Hindlimb muscle (tissue), 1 donor: ENCODE measurements at regions not wholly inside any gene's neighbourhood (a gene's known extent, or its start where the extent isn't known, plus 50 kb on each side); places are given as distances from the start of the nearest gene placed in this dataset.

Experiments used
- DNase-seq: peaks from one replicate; pipeline ENCODE4 v3.0.0-alpha.2; 2013

DNA sequence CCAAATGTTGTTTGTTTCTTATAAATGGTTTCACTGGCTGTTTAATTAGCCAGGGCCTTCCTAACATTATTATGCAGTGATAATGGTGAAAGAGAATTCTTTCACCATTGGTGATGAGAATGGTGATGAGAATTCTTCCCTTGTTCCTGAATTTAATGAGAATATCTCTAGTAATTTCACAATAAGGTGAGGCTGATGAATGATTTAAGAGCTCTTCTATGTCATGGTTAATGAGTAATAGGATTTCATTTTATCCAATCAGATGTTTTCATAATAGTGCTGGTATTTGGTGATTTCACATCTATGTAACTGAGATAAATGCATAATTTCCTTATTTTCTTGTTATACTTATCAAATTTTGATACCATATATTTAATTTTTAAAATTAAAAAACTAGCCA lies 535.7 kb upstream of the ZEB2 start:
- DNase-seq: no peak

DNA sequence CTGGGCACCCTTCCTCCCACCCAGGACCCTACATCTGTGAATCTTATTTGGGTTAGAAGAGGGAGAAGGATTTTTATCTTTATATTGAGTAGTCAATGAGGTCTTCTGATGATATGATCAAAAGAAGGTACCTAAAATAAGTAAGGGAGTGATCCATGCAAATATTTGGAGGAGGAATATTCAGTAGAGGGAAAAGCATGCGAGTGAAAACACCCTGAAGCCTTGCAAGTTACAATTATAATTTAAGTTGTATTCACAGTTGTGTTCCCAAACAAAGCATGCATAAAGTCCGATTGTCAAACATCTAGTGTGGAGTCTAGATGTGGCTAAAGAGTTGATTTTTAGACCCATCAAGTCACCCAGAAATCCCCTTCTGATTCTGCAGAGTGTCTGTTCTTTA lies 530.2 kb upstream of the ZEB2 start:
- DNase-seq: no peak

DNA sequence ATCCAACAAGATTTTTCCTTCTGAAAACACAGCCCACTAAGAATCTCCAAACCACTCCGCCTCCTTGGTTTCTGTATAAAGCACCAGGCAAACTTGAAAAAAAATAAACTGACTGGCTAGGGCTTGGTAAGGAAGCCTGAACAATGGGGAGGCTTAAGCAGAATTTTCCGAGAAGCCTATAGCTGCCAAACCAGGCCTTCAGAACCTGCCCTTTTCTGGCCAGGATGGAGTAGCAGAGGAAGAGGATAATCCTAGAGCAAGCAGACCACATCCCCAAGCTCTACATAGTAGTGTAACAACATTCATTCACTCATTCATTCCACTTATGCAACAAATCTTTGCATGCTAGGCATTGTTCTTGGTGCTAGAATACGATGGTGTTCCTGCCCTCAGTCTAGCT lies 529.6 kb upstream of the ZEB2 start:
- DNase-seq: no peak

DNA sequence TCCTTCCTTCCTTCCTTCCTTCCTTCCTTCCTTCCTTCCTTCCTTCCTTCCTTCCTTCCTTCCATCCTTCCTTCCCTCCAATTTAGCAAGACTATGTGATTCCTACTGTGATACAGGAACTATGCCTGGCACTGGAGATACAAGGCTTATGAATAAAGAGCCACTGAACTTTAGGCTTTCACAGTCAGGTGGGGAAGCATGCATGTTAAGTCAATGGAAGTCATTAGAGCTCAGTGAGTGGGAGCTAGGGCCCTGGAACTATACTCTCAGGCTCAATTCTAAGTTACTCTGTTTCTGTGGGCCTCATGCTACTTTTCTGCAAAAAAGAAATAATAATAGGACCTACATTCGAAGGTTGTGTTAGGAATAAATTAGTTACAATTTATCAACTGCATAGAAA lies 527.6 kb upstream of the ZEB2 start:
- DNase-seq: no peak

DNA sequence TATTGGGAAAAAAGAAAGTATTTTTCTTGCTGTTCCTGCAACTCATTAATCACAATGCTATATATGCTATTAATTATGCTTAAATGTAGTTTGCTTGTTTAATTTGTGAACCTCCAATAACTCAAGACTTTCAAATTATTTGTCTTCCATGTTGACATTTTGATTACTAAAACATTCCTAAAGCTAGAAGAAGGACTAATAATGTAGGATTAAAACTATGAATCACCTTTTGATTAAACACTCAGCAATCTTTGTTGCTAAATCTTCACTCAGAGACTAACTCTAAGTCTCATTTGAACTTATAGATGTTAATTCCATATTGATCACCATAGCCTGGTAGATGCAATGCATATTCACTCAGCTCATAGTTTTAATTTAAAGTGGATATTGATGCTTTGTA lies 524.6 kb upstream of the ZEB2 start:
- DNase-seq: no peak

DNA sequence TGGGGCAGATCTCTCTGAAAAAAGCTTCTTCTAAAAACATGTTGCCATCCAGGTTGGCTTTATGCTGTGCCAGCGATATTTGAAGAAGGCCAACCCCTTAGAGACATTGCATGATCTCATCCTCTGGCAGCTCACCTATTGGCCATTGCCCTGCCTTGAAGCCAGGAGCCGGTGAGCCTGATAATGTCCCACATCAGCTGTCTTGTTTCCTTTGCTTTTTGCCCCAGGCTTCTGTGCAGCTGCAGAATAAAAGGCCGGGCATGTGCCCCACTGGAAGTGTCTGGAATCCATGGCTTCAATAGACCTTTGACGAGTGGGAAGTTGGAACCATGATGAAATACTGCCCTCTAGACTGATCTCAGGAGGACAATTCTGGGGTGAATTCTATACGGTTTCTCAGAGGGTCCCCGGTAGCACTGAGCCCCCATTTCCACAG lies 523.5 kb upstream of the ZEB2 start:
- no peak for DNase-seq

DNA sequence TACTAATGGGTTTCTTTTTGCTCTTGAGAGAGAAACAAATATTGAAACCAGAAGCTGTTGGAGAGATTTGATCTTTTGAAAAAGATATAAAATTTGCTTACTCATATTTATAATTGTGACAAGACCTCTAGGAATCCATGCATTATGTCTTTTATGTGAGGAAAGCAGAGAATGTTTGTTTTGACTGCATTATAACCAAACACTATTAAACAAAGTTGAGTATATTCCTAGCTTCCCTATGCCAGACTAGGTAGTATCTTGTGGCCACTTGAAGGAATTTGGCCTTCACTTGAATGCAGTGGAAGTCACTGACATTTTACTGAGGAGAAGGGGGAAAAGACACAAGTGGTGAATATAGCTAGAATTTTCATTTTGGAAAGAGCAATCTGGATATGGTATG lies 521.8 kb upstream of the ZEB2 start:
- no peak for DNase-seq

DNA sequence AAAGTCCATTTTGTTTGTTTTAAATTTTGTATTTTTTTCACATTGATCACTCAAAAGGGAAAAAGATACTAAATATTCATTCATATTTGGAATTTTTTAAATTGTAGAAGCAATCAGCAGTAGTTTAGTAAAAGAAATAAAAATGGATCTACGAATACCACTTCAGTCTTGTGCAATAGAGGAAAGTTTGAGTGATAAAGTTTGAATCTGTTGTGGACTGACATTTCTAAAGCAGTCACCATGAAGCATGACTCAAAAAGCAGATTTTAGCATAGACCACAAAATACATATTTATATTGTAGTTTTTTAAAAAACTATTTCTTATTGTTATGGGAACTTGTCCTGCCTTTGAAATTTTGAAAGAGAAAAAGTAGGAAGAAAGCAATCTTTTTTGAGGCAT lies 520.5 kb upstream of the ZEB2 start:
- DNase-seq: no peak

DNA sequence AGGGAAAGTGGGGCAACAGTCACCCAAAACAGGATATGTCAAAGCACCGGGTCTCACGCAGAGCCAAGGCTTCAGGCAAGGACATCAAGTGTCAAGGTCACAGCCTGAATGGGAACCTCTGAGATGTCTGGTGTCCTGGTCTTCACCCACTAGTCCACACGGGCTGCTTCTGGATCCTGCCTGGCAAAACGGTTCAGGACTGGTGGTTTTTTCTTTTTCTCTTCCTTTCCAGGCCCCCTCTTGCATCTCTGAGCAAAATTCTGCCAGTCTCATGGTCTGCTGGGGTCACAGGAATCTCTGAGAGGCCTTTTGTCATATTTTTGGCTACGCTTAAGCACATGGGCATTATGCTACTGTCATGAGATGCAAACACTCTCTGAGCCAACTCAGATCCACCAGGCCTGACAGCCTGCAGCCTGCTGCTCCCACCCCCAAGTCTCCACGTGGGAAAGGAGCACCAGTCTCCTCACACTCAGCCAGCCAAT lies 518.2 kb upstream of the ZEB2 start:
- no peak for DNase-seq

DNA sequence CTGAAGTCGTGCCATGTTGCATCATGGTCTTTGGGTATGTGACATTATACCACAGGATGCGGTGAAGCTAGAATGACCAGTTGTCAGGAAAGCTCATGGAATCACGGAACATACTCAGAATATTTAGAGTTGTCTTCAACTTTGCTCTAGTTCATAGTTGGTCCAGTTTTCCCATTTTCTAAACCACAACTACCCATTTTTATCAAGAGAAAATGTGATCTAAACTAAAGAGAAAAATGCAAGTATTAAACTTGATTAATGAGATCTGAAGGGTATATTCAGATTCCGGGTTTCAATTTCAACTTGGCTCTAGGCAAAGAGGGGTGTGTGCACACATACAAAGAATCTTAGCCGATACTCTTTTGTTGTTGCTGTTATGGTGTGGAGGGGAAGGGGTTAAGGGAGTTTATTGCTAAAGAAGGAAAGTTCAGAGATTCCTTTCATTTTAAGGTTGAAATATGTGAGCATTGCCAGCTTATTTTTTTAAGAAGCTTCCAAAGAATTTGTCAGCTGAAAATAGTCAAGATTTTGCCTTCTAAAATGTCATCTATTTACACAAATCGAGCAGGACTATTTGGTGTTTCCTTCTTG lies 516.6 kb upstream of the ZEB2 start:
- DNase-seq: no peak

DNA sequence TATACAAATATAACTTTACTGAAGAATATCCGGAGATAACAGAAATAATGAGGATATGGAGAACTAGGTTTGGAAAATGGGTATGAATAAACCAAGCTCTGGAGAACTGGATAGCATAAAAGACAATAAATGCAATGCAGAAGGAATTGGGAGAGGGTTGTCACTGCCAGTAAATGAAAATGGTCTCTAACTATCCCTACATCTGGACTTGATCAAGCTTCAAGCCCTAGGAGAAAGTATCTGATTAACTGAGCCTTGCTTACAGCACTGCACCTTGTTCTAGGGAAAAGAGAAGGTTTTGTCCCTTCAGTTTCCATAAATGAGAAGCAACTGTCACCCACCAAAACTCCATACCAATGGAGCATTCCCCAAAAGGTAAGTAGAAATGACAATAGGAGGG lies 514.6 kb upstream of the ZEB2 start:
- DNase-seq: no peak

DNA sequence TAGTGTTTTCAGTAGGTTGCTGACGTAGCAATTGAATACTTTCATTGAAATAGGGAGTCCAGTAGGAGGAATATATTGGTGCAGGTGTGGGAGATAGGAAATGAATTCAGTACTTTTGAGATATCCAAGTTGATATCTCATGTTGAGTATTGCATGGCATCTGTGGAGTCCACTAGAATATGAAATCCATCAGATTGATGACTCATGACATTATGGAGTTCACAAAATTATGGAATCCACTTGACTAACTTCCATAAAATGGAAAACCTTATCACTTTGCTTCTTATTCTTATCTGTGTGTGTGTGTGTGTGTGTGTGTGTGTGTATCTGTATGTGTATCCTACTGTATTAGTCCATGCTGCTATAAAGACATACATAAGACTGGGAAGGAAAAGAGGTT lies 513.5 kb upstream of the ZEB2 start:
- DNase-seq: no peak

DNA sequence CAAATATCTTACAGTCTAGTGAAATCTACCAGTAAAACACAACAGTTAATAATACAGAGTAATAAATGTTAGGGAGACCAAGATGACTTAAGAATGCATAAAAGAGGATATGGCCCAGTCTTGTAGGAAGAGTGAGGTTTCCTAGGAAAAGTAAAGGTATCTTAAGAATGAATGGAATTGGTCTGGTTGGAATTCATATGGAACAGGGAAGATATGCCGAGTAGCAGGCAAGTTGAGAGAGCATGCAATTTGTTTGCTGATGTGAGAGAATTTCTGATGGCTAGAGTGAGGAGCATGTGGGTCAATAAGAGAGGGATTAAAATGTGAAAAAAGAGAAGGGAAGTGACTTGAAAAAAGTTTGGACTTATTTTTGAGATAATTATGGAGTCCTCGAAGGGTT lies 512.9 kb upstream of the ZEB2 start:
- DNase-seq: no peak

DNA sequence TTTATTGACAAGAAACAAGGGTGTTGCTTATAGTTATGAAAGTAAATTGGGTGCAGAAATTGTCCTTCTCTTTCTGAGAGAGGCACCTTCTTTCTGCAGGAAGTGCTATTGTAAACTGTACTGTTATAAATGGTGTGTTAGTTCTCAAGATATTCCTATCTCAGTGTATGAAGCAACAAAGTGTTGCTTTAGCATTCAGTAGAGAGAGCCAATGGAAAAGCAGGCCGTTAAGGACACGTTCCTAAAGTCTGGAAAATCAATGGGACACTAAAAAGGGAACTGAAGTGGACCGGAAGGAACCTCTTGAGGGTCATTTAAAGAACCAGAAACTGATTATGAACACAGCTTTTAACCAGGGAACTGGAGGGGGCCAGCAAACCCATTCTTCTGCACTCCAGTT lies 510.0 kb upstream of the ZEB2 start:
- DNase-seq: no peak

DNA sequence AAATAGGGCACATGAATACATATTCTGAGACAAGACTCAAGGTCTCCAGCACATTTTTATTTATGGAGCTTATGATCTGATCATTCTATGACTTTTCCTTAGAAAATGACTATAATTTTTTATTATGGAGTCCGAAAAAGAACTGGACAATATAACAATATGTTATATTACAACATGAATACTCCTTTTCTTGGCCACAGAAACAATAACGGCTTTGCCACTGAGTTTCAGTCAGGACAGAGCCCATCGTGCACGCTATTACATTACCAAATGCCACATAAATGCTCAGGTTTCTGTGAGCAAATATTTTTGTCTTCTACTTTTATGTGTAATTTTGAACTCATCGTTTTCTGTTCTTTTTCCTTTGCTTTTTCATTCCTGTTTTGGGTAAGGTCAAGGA lies 509.2 kb upstream of the ZEB2 start:
- DNase-seq: no peak

DNA sequence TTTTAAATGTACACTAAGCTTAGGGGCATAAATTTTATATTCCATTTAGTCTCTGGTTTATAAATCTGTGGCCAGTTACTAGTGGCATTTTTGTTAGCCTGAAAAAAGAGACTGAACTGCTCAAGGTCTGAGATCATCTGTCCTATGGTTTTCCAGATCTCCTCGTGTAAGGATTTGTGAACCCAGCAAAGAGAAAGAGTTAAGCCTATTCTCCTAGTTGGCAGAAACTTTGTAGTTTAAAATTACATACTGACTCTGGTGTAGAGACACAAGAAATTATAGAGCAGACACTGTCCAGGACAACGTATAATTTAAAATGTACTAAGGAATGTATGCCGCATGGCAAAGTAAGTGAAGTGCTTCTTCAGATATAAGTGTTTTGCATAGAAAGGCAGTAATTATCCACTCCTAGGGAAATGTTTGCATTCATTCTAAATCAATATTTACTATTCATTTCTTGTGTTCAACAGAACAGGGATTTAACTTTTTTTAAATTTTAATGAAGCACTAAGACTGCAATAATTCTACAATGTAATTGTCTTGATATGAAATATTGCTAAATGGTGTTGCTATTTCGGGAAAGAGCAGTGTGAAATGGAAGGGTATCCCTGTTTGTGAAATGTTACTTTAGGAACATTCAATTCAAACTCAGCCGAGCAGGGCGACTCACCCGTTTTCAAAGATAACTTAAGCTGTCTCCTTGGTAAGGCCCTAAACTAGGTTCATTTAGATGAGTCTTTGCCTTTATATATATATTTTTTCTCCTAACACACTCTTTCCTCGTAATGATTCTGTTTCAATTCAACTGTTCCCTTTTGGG lies 508.4 kb upstream of the ZEB2 start:
- no peak for DNase-seq

DNA sequence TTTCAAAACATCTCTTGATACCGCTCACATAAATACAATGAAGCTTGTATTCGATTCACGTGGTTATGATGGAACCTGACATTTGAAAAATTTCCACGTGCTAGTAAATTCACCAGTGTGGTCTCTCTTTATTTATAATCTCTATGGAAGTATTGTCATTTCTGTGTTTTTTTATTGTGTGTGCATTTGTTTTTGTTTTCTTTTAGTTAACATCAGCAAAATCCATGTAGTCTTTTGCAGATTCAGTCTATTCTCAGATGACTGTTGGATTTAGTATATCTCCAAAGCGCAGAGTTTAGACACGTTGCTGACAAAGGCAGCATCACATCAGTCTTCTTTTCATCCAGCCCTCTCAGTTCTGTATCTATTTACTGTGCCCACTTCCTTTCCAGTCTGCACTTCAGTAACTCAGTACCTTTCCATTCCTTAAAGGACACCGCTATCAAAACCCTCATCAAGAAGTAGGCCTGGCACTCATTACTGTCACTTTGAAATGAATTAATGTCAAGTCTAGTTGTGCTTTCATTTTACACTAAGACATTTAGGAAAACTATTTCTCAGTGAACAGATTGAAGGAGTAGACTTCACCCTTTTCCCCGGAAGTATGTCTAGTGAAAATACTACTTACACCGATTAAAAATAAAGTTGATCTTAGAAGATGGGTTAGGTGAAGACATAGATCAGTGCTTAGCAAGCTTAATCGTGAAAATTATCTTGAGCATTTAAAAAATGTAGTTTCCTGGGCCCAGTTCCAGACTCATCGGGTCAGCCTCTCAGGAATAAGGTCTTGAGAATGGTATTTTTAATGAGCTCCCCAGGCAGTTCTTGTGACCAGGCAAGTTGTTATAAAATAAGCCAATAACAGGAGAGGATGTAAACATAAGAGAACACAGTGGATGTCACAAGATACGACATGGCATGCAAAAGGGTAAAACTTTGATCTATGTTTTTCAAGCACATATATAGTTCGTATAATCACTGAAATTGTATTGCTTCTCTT lies 506.8 kb upstream of the ZEB2 start:
- DNase-seq: no peak

DNA sequence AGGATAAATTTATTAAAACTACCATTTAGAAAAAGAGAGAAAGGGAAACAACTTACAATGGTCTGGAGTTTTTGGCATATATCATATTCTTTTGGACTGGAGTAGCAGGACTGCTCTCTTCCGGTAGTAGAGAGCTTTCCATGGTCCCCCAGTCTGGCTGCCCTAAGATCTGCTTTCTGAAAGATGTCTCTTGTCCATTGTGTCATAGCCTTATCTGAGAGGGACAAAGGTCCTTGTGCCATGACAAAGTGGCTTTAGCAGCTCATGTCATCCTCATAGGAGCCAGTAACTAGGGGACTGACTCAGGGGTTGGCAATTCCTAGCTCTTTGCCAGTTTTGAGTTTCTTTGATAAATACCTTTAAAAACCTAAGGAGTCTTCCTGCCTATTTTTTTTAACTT lies 505.5 kb upstream of the ZEB2 start:
- no peak for DNase-seq

DNA sequence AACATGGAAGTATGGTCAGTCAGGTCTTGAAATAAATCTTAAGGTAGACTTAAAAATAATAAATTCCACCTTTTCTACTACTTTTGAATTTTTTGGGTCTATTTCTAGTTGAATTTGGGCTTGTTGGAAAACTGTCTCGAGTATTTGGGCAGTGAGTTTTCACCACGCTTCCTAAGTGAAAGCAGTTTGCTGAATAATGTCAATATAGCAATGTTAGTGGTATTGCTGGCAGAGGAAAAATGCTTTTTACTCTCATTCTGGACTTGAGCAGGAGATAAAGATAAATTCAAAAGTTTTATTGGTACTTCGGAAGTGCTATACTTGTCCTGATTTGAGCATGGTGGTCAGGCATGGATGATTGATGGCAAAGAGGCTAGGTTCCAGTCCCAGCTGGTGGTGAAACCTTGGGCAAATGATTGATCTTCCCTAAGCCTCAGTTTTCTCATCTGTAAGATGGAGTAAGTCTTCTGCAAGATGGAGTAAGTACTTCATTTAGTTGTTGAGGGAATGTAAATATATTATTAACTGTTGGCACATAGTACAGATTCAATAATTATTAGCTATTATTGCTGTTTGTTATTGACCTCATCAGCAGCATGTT lies 503.5 kb upstream of the ZEB2 start:
- DNase-seq: no peak

DNA sequence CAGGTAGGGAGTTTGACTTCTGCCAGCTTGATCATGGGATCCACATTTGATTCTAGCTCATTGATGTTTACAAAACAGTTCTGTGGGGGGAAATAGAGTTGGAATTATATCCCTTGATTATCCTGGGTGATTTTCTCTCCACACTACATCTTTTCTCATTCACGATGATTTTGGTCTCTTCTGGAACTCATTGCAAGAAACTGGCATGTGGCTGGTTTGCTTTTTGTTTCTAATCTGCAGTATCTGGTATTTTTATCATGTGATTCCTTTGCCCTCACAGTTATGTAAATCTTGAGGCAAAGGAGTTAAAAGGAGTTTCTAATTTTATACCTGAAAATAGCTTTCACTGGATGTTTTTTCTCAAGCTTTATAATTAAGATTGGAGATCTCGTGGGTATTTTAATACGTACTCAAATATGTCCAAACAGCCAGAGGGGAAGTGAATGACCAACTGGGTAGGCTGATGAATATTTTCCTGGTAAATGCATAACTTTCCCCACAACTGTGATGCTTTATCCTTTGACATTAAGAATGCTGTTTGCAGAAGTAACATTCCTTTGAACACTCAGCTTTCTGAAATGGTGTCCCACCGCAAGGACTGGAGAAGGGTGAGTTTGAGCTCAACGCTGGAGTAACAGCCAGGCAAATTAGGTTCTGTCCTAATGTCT lies 502.9 kb upstream of the ZEB2 start:
- DNase-seq: no peak

DNA sequence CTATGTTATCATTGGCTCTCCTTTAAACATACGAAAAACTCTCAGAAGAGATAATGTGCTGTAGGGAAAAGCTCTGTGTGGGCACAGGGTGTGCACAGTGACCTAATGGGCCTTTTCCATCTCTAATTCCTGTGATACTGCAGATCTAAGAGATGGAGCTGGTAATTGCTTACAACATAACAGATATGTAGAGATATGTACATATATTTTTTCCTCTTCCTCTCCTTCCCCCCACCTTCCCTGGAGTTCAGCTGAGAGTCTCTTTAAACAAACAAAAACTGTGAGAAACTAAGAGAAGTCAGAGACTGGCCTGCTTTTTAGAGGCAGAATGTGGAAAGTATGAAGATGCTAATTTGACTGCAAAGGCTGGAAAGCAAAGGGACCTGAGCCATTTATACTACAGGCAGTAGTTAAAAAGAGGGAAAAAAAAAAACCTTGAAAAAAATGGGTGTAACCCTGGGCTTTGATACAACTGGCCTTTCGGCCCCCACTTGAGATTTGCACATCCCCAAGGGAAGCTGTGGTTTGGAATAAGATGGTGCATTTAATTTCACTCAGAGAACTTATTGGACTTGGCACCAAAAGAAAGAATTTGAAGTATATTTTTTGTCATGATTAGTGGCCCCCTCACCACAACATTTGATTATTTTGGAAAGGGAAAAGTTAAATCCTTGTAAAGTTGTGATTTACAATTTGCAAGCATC lies 502.2 kb upstream of the ZEB2 start:
- no peak for DNase-seq

DNA sequence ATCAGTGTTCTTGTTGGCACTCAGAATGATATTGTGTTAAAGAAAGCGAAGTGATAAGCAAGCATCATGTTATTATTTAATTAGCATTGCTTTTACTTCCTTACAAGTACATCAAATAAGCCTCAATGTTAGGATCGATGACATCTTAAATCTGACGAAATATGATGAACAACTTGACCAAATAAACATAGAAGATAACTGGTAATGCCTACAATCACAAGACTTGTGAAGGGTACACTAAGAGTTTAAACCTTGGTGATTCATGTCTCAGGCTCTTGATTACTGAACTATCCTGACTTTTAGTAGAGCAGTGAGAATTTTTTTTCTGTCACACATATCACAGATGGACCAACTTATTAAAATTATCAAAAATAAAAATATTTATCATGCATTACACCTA lies 500.8 kb upstream of the ZEB2 start:
- no peak for DNase-seq
